ENCODE measurements at regions not wholly inside any gene's neighbourhood (a gene's known extent, or its start where the extent isn't known, plus 50 kb on each side); places are given as distances from the start of the nearest gene placed in this dataset.

DNA sequence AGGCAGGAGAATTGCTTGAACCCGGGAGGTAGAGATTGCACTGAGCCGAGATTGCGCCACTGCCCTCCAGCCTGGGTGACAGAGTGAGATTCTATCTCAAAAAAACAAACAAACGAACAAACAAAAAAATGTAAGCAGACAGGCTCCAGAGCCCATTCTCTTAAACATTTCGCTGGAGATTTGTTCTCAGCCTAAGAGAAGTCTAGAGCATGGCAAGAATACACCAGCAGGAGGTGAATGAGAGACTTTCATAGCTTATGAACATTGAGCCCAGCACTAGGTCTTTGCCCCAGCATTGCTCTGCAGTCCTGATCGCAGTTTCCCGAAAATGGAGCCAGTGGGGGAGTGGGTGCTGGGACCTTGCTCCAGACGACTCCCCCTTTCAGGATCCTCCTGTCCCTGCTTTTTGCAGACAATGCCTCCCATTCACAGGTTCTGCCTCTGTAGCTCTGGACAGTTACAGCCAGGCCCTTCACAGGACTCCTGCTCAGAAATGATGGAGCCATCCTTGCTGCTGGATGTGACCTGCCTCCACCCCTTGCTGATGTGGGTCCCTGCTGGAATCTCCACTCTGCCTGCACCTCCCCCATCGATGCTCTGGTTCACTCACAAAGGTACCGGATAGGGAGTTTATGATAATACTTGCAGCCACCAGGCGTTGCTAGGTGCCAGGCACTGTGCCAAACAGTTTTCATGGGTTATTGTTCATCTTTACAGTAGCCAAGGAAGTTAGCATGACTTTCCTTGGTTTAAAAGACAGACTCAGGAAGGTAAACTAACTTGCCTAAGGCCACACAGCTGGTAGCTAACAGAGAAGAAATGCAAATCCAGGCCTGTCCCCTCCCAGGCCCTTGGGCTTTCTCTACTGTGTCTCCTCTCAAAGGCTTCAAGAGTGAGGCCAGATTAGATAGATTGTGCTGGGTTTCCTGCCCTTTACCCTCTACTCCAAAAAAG, 329.7 kb upstream of the TLE3 start:
- peak; percentile 23 for ATAC-seq (ENCODE audit: low read depth)
- H3K4me3 ChIP-seq (ENCODE audit: severe bottlenecking): no peak overlapping the region
- peaks cover 34% of the 10 kb centered on the region for H3K4me1 ChIP-seq (ENCODE audit: insufficient read depth, poor library complexity, severe bottlenecking)
- TF ChIP-seq, protein P1, sequence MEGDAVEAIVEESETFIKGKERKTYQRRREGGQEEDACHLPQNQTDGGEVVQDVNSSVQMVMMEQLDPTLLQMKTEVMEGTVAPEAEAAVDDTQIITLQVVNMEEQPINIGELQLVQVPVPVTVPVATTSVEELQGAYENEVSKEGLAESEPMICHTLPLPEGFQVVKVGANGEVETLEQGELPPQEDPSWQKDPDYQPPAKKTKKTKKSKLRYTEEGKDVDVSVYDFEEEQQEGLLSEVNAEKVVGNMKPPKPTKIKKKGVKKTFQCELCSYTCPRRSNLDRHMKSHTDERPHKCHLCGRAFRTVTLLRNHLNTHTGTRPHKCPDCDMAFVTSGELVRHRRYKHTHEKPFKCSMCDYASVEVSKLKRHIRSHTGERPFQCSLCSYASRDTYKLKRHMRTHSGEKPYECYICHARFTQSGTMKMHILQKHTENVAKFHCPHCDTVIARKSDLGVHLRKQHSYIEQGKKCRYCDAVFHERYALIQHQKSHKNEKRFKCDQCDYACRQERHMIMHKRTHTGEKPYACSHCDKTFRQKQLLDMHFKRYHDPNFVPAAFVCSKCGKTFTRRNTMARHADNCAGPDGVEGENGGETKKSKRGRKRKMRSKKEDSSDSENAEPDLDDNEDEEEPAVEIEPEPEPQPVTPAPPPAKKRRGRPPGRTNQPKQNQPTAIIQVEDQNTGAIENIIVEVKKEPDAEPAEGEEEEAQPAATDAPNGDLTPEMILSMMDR (IDR thresholded peaks at IDR 0.05; ENCODE audit: poor library complexity, severe bottlenecking): peak; percentile 11
- H3K27ac ChIP-seq (ENCODE audit: poor library complexity, severe bottlenecking): peak overlapping the region; percentile 38
- no peaks in the 10 kb centered on the region for H3K9me3 ChIP-seq (ENCODE audit: severe bottlenecking)
- no peaks in the 10 kb centered on the region for H3K27me3 ChIP-seq (ENCODE audit: insufficient read depth, poor library complexity, severe bottlenecking)
- no peak for DNase-seq (ENCODE audit: low spot score)
- no peaks in the 10 kb centered on the region for H3K36me3 ChIP-seq (ENCODE audit: low read depth)

DNA sequence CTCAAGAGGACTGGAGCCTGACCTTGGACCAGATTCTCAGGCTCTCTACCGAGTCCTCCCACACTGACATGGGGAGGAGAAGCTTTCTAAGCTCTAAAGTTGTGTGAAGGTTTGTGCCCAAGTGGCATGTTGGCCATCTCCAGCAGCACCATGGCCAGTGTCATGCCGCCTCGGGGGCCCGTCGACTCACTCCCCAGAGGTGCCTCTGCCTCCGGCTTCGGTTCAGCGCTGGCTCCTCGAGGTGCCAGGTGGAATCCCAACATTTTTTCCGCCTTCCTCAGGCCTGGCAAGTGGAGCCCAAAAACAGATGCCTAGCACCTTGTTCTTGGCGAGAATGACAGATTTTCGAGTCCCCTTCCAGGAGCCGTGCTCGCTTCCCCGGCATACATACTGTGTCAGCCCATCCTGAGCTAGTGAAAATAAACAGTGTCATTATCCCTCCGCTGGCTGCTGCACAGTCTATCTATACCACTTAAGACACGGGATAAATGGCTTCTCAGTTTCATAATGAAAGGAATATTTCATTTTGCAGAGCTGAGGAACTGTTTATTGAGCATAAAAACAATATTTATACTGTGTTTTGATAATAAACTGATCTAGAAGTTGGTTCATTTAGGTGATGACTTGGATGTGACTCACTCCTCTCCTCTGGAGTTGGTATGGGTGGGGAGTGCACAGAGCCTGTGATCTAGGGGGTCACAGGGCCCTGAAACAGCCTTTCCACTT, 328.5 kb upstream of the TLE3 start:
- Histone ChIP-seq H3K27ac (ENCODE audit: poor library complexity, severe bottlenecking) (peak overlapping the region; percentile 38), H3K9me3 (ENCODE audit: severe bottlenecking) (no peaks in the 10 kb centered on the region), H3K27me3 (ENCODE audit: insufficient read depth, poor library complexity, severe bottlenecking) (no peaks in the 10 kb centered on the region), H3K4me3 (ENCODE audit: severe bottlenecking) (no peak overlapping the region), H3K4me1 (ENCODE audit: insufficient read depth, poor library complexity, severe bottlenecking) (peaks cover 34% of the 10 kb centered on the region), H3K36me3 (ENCODE audit: low read depth) (no peaks in the 10 kb centered on the region)
- TF ChIP-seq, protein P1 (IDR thresholded peaks at IDR 0.05; ENCODE audit: poor library complexity, severe bottlenecking): no peak
- ATAC-seq (ENCODE audit: low read depth) (peak; percentile 62), DNase-seq (ENCODE audit: low spot score) (no peak)

DNA sequence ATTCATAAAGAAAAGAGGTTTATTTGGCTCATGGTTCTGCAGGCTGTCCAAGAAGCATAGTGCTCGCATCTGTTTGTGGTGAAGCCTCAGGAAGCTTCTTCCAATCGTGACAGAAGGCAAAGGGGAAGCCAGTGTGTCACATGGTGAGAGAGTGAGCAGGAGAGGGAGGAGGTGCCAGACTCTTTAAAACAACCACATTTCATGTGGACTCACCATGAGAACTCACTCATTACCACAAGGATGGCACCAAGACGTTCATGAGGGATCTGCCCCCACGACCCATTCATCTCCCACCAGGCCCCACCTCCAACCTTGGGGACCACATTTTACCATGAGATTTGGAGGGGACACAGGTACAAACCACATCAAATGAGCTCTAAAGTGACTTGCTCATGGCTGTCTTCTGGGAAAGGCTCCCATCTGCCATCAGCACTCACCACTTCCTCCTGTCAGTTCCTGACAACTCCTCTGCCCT, 327.3 kb upstream of the TLE3 start:
- Histone ChIP-seq H3K9me3 (ENCODE audit: severe bottlenecking) (no peaks in the 10 kb centered on the region), H3K4me1 (ENCODE audit: insufficient read depth, poor library complexity, severe bottlenecking) (peaks cover 27% of the 10 kb centered on the region), H3K27me3 (ENCODE audit: insufficient read depth, poor library complexity, severe bottlenecking) (no peaks in the 10 kb centered on the region), H3K27ac (ENCODE audit: poor library complexity, severe bottlenecking) (no peak overlapping the region), H3K36me3 (ENCODE audit: low read depth) (no peaks in the 10 kb centered on the region), H3K4me3 (ENCODE audit: severe bottlenecking) (no peak overlapping the region)
- TF ChIP-seq, protein P1 (IDR thresholded peaks at IDR 0.05; ENCODE audit: poor library complexity, severe bottlenecking): no peak
- DNase-seq (ENCODE audit: low spot score) (no peak), ATAC-seq (ENCODE audit: low read depth) (no peak)

DNA sequence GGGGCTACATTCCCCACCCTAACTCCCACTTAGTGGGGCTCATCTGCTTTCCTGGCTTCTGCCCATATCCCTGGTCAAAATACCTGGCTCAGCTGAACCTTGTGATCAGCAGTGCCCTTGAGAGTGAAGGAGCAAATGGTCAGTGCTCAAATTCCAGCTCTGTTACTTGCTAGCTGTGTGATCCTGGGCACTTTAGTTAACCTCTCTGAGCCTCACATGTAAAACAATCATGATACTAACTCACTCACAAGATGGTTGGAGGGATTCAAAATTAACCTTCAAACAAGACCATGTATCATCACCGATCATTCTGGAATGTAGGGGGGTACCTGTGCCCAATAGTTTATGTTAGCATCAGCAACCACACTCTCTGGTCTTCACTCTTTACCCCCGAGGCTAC, 325.6 kb upstream of the TLE3 start:
- TF ChIP-seq, protein P1 (IDR thresholded peaks at IDR 0.05; ENCODE audit: poor library complexity, severe bottlenecking): no peak
- no peaks in the 10 kb centered on the region for H3K9me3 ChIP-seq (ENCODE audit: severe bottlenecking)
- DNase-seq (ENCODE audit: low spot score) (no peak), ATAC-seq (ENCODE audit: low read depth) (no peak)
- H3K4me3 ChIP-seq (ENCODE audit: severe bottlenecking): no peak overlapping the region
- H3K4me1 ChIP-seq (ENCODE audit: insufficient read depth, poor library complexity, severe bottlenecking): peaks cover 19% of the 10 kb centered on the region
- no peak overlapping the region for H3K27ac ChIP-seq (ENCODE audit: poor library complexity, severe bottlenecking)
- no peaks in the 10 kb centered on the region for H3K27me3 ChIP-seq (ENCODE audit: insufficient read depth, poor library complexity, severe bottlenecking)
- no peaks in the 10 kb centered on the region for H3K36me3 ChIP-seq (ENCODE audit: low read depth)
